ENCODE measurements at regions not wholly inside any gene's neighbourhood (a gene's known extent, or its start where the extent isn't known, plus 50 kb on each side); places are given as distances from the start of the nearest gene placed in this dataset.

DNA sequence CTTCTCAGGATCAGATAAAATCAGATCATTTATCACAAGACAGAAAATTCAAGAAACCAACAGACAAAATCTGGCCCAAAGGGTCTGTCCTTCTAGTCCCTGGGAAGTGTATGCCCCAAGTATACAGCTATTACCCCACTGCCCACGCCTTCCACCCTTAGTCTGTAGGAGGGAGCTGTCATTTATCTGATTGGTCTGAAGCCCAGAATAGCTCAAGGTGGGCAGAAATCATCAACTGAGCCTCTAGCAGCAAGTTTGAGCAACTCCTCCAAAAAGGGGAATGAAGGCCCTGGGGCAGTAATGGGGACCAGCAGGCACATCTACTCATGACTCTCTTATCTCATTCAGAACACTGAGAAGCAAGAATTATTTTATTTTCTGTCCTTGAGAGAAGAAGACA lies 126.9 kb downstream of the MATN1 start:
- Histone ChIP-seq H3K4me2 (no peak overlapping the region), H3K27me3 (ENCODE audit: insufficient read depth, low read depth) (peaks cover 9% of the 10 kb centered on the region; the same call in 1 of the 2 replicates)
- TF ChIP-seq, protein P1, sequence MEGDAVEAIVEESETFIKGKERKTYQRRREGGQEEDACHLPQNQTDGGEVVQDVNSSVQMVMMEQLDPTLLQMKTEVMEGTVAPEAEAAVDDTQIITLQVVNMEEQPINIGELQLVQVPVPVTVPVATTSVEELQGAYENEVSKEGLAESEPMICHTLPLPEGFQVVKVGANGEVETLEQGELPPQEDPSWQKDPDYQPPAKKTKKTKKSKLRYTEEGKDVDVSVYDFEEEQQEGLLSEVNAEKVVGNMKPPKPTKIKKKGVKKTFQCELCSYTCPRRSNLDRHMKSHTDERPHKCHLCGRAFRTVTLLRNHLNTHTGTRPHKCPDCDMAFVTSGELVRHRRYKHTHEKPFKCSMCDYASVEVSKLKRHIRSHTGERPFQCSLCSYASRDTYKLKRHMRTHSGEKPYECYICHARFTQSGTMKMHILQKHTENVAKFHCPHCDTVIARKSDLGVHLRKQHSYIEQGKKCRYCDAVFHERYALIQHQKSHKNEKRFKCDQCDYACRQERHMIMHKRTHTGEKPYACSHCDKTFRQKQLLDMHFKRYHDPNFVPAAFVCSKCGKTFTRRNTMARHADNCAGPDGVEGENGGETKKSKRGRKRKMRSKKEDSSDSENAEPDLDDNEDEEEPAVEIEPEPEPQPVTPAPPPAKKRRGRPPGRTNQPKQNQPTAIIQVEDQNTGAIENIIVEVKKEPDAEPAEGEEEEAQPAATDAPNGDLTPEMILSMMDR (conservative IDR thresholded peaks at IDR 0.05; ENCODE audit: low read depth, low read length) = no peak

DNA sequence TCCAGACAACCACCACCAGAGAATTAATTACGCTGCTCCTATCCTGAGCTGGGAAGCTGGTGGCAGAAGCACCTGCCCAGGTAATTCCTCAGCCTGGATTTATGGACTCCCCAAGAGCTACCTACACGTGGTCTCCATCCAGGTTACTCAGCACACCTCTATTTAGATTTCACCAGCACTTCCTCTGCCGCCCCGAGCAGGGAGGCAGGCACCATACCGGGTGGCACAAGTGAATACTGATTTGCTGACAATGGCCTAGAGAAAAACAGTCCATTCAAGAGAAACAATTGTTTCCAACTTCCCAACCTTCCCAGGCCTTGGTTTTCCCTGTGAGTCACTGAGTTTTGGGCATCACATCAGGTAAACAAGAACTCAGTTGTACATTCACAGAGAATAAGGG lies 134.3 kb downstream of the MATN1 start:
- Histone ChIP-seq H3K4me1 (ENCODE audit: low read depth, poor library complexity, severe bottlenecking) (no peaks in the 10 kb centered on the region), H3K36me3 (ENCODE audit: insufficient read depth) (no peaks in the 10 kb centered on the region), H3K27me3 (ENCODE audit: insufficient read depth, low read depth) (peaks cover 3% of the 10 kb centered on the region; the same call in 1 of the 2 replicates), H4K20me1 (ENCODE audit: insufficient read depth) (no peaks in the 10 kb centered on the region), H2AFZ (ENCODE audit: low read depth) (no peak overlapping the region), H3K79me2 (ENCODE audit: insufficient read depth, low read depth) (no peaks in the 10 kb centered on the region), H3K4me2 (no peak overlapping the region), H3K4me3 (IDR thresholded peaks at IDR 0.05; ENCODE audit: insufficient read depth, low read depth, low read length) (no peak overlapping the region), H3K9ac (no peak overlapping the region), H3K27ac (no peak overlapping the region)
- TF ChIP-seq, protein P1 (conservative IDR thresholded peaks at IDR 0.05; ENCODE audit: low read depth, low read length) = no peak

More for the DNA sequence above, 126.9 kb downstream of the MATN1 start:
- H2AFZ ChIP-seq (ENCODE audit: low read depth) = no peak overlapping the region
- no peak overlapping the region for H3K27ac ChIP-seq
- no peaks in the 10 kb centered on the region for H3K79me2 ChIP-seq (ENCODE audit: insufficient read depth, low read depth)
- no peak overlapping the region for H3K9ac ChIP-seq
- H3K36me3 ChIP-seq (ENCODE audit: insufficient read depth) = no peaks in the 10 kb centered on the region
- H3K4me3 ChIP-seq (IDR thresholded peaks at IDR 0.05; ENCODE audit: insufficient read depth, low read depth, low read length) = no peak overlapping the region
- H3K4me1 ChIP-seq (ENCODE audit: low read depth, poor library complexity, severe bottlenecking) = no peaks in the 10 kb centered on the region
- H4K20me1 ChIP-seq (ENCODE audit: insufficient read depth) = no peaks in the 10 kb centered on the region

DNA sequence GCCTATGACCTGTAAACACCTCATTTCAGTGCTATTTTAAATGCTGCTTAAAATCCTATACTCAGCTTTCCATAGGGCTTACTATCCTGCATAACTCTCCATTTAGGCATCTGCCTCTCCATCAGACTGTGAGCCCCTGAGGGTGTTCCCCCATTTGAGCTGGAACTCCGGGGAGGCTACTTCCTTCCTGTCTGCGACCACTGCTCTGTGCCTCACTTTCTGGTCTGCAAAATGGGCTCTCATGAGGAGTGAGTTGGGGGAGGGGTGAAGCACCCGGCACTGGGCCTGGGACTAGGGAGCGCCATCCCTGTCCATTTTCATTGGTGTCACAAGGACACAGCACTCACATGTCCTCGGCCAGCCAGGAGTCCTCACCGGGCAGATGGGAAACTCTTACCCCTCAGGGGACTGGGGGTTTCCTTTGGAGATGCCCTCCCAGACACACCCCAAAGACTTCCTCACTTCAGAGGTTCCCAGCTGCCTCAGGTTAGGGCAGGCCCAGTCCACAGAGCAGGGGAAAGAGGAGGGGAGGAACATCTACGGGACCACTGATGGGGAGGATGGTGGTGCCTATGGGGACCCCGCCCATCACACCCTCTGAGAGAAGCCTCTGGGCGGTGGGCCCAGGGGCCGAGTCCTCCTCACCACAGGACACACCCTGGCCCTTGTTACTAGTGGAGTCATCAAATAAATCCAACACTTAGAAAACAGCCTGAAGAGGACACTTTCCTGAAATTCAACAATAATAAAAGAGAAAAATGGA lies 134.9 kb downstream of the MATN1 start:
- H2AFZ ChIP-seq (ENCODE audit: low read depth) = no peak overlapping the region
- no peaks in the 10 kb centered on the region for H3K36me3 ChIP-seq (ENCODE audit: insufficient read depth)
- H3K27ac ChIP-seq = no peak overlapping the region
- no peaks in the 10 kb centered on the region for H4K20me1 ChIP-seq (ENCODE audit: insufficient read depth)
- H3K4me3 ChIP-seq (IDR thresholded peaks at IDR 0.05; ENCODE audit: insufficient read depth, low read depth, low read length) = no peak overlapping the region
- H3K9ac ChIP-seq = no peak overlapping the region
- H3K4me2 ChIP-seq = no peak overlapping the region
- H3K79me2 ChIP-seq (ENCODE audit: insufficient read depth, low read depth) = no peaks in the 10 kb centered on the region
- no peaks in the 10 kb centered on the region for H3K4me1 ChIP-seq (ENCODE audit: low read depth, poor library complexity, severe bottlenecking)
- H3K27me3 ChIP-seq (ENCODE audit: insufficient read depth, low read depth) = peaks cover 3% of the 10 kb centered on the region; the same call in 1 of the 2 replicates
- TF ChIP-seq, protein P1 (conservative IDR thresholded peaks at IDR 0.05; ENCODE audit: low read depth, low read length) = no peak

DNA sequence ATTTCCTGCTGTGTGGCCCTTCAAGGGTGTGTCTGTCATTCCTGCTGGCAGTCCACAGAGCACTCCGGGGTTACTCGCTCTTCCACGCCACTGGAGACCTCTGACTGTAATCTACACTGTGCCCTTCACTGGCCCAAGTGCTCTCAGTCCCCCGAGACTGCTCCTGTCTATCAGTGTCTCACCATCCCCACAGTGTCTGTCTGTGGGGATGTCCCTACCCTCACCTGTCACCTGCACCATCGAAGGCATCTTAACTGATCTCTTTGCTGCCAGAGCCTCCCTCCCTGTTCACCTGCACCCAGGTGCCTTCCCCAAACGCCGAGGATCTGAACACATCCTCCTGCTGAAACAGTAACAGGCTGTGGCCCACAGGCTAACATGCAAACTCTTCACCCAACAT lies 136.7 kb downstream of the MATN1 start:
- Histone ChIP-seq H3K4me2 (no peak overlapping the region), H3K27ac (no peak overlapping the region), H3K36me3 (ENCODE audit: insufficient read depth) (no peaks in the 10 kb centered on the region), H4K20me1 (ENCODE audit: insufficient read depth) (no peaks in the 10 kb centered on the region), H3K4me3 (IDR thresholded peaks at IDR 0.05; ENCODE audit: insufficient read depth, low read depth, low read length) (no peak overlapping the region), H3K9ac (no peak overlapping the region), H3K4me1 (ENCODE audit: low read depth, poor library complexity, severe bottlenecking) (no peaks in the 10 kb centered on the region), H3K79me2 (ENCODE audit: insufficient read depth, low read depth) (no peaks in the 10 kb centered on the region), H3K27me3 (ENCODE audit: insufficient read depth, low read depth) (peaks cover 3% of the 10 kb centered on the region; the same call in 1 of the 2 replicates), H2AFZ (ENCODE audit: low read depth) (no peak overlapping the region)
- TF ChIP-seq, protein P1 (conservative IDR thresholded peaks at IDR 0.05; ENCODE audit: low read depth, low read length) = no peak

Data from KMS-11 (cell line).